ENCODE measurements at regions not wholly inside any gene's neighbourhood (a gene's known extent, or its start where the extent isn't known, plus 50 kb on each side); places are given as distances from the start of the nearest gene placed in this dataset.

DNA sequence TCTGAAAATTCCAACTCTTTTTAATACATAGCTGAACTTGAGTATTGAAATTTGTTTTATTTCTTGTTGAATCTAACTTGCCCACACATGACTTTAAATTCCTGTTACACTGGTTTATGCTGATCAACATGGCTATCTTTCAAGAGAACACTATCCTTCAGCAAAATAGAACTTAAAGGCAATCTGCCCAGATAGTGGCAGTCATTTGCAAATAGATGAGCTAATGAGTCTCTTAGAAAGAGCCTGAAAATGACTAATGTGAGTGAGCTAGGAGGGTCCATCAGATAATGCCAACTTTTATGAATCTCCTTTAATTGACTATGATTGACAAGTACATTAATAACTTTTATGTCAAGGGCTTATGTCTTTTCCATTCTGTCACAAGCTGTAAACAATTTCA is 1360.8 kb upstream of the C9orf72 start:
- TF ChIP-seq, protein P1, sequence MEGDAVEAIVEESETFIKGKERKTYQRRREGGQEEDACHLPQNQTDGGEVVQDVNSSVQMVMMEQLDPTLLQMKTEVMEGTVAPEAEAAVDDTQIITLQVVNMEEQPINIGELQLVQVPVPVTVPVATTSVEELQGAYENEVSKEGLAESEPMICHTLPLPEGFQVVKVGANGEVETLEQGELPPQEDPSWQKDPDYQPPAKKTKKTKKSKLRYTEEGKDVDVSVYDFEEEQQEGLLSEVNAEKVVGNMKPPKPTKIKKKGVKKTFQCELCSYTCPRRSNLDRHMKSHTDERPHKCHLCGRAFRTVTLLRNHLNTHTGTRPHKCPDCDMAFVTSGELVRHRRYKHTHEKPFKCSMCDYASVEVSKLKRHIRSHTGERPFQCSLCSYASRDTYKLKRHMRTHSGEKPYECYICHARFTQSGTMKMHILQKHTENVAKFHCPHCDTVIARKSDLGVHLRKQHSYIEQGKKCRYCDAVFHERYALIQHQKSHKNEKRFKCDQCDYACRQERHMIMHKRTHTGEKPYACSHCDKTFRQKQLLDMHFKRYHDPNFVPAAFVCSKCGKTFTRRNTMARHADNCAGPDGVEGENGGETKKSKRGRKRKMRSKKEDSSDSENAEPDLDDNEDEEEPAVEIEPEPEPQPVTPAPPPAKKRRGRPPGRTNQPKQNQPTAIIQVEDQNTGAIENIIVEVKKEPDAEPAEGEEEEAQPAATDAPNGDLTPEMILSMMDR (conservative IDR thresholded peaks at IDR 0.05): no peak
- no peak for TF ChIP-seq ZFX (IDR thresholded peaks at IDR 0.05)

Data from C4-2B (cell line).